HCT116 (cell line): ENCODE measurements at regions not wholly inside any gene's neighbourhood (a gene's known extent, or its start where the extent isn't known, plus 50 kb on each side); places are given as distances from the start of the nearest gene placed in this dataset.

Source experiments
- ATAC-seq: fragments of 200-7000 bp; cut with Tn5 transposase; 2 replicates; pipeline ENCODE4 v1.9.1; 2020; ENCODE audit warnings: mild to moderate bottlenecking, moderate library complexity
- BruUV-seq: library from RNA; stranded (reverse); fragments of 400-500 nt; replicated peaks from 2 replicates; lab custom pipeline; 2021; lab: Mats Ljungman, UMichigan
- CTCF ChIA-PET: fragments of 300-600 bp; sonication (Branson Sonifier 250); formaldehyde crosslinking; loops from one replicate; lab custom pipeline; 2021; ENCODE audit warnings: antibody characterized with exemption; lab: Charles Lee
- POLR2A ChIA-PET: fragments of 300-600, 350-600 bp; sonication (Branson Sonifier 250); formaldehyde crosslinking; loops from one replicate; lab custom pipeline; 2021; ENCODE audit warnings: antibody characterized with exemption; lab: Charles Lee
- RAD21 ChIA-PET, 2 experiments: fragments of 300-600 bp; sonication (Branson Sonifier 250); formaldehyde crosslinking; loops; one replicate each; lab custom pipeline; 2023; ENCODE audit warnings: low total read pairs in 2 of 2; ENCODE audit not compliant: uncharacterized antibody in 2 of 2, unreplicated experiment in 2 of 2, low non-redundant PET in 1 of 2; lab: Charles Lee
- DNase-seq: peaks from one replicate; pipeline ENCODE4 v3.0.0-alpha.2; 2010; ENCODE audit warnings: low read depth, low spot score
- H2AFZ ChIP-seq: fragments of 200-600 bp; shearing (Covaris generic), sonication (generic); 2 replicates; pipeline ENCODE4 v1.6.1; 2017; ENCODE audit warnings: low read depth, mixed run types, mixed read lengths, antibody characterized with exemption, low read length; ENCODE audit not compliant: poor library complexity, severe bottlenecking
- H3K27ac ChIP-seq: 2 replicates; pipeline ENCODE4 v1.5.1; 2012; ENCODE audit warnings: low read depth, low read length
- H3K27me3 ChIP-seq: fragments of 200-600 bp; sonication (generic); 2 replicates; pipeline ENCODE4 v1.6.1; 2016; ENCODE audit warnings: mixed run types, low read length, mixed read lengths; ENCODE audit not compliant: insufficient read depth
- H3K36me3 ChIP-seq, 2 experiments: fragments of 200-500 bp in 1 of 2; fragments of 200-600 bp in 1 of 2; sonication (Bioruptor generic) in 1 of 2; sonication (generic) in 1 of 2; 2 replicates each; pipeline versions ENCODE4 v1.5.1 to v1.6.1; 2014 to 2016; ENCODE audit warnings: low read length in 2 of 2, inconsistent platforms in 1 of 2, mixed read lengths in 1 of 2, mixed run types in 1 of 2; ENCODE audit not compliant: insufficient read depth in 2 of 2, control insufficient read depth in 1 of 2
- H3K4me1 ChIP-seq, 2 experiments: fragments of 200-600 bp in 1 of 2; sonication (generic) in 1 of 2; 2 replicates each; pipeline versions ENCODE4 v1.5.1 to v1.6.1; 2012 to 2017; ENCODE audit warnings: low read length in 2 of 2, inconsistent platforms in 1 of 2, mild to moderate bottlenecking in 1 of 2, mixed read lengths in 1 of 2, mixed run types in 1 of 2, moderate library complexity in 1 of 2; ENCODE audit not compliant: insufficient read depth in 2 of 2, control insufficient read depth in 1 of 2
- H3K4me2 ChIP-seq: fragments of 200-600 bp; sonication (generic); 2 replicates; pipeline ENCODE4 v1.6.1; 2017; ENCODE audit warnings: mixed run types, low read length, mixed read lengths
- H3K4me3 ChIP-seq, 2 experiments: fragments of 200-600 bp in 1 of 2; sonication (generic) in 1 of 2; replicated peaks in 1 of 2; 2 replicates each; pipeline ENCODE4 v1.5.1; 2011 to 2016; ENCODE audit warnings: low read length in 2 of 2, control low read depth in 1 of 2, low read depth in 1 of 2, mild to moderate bottlenecking in 1 of 2, mixed read lengths in 1 of 2, mixed run types in 1 of 2
- H3K79me2 ChIP-seq: fragments of 200-600 bp; sonication (generic); 2 replicates; pipeline ENCODE4 v1.6.1; 2017; ENCODE audit warnings: mild to moderate bottlenecking, mixed run types, low read length, moderate library complexity, mixed read lengths; ENCODE audit not compliant: insufficient read depth
- H3K9ac ChIP-seq: fragments of 200-600 bp; sonication (generic); 2 replicates; pipeline ENCODE4 v1.6.1; 2016; ENCODE audit warnings: low read length, mixed read lengths
- H3K9me2 ChIP-seq: fragments of 200-600 bp; sonication (generic), shearing (Covaris generic); 2 replicates; pipeline ENCODE4 v1.6.1; 2017; ENCODE audit warnings: mixed run types, mild to moderate bottlenecking, moderate library complexity; ENCODE audit not compliant: insufficient read depth
- H3K9me3 ChIP-seq, 2 experiments: fragments of 200-500 bp in 1 of 2; fragments of 200-600 bp in 1 of 2; sonication (Bioruptor generic) in 1 of 2; sonication (generic) in 1 of 2; 2 replicates each; pipeline ENCODE4 v1.6.1; 2014 to 2017; ENCODE audit warnings: low read length in 2 of 2, mixed read lengths in 2 of 2, inconsistent platforms in 1 of 2, low read depth in 1 of 2, mild to moderate bottlenecking in 1 of 2, mixed run types in 1 of 2, moderate library complexity in 1 of 2; ENCODE audit not compliant: control insufficient read depth in 1 of 2, insufficient read depth in 1 of 2
- H4K20me1 ChIP-seq: fragments of 200-600 bp; sonication (generic), shearing (Covaris generic); 2 replicates; pipeline ENCODE4 v1.6.1; 2017; ENCODE audit warnings: mixed run types, mild to moderate bottlenecking, moderate library complexity; ENCODE audit not compliant: insufficient read depth
- ATF3 ChIP-seq: IDR thresholded peaks from 2 replicates; pipeline ENCODE4 v1.6.1; 2012
- CEBPB ChIP-seq: IDR thresholded peaks from 2 replicates; pipeline ENCODE4 v1.6.1; 2012; ENCODE audit warnings: low read depth
- EZH2 ChIP-seq: fragments of 200-600 bp; sonication (generic); IDR thresholded peaks from 2 replicates; pipeline ENCODE4 v1.6.1; 2017; ENCODE audit warnings: antibody characterized with exemption, mixed run types
- FOSL1 ChIP-seq: IDR thresholded peaks from 2 replicates; pipeline ENCODE4 v1.6.1; 2012; ENCODE audit warnings: low read depth
- RAD21 ChIP-seq: IDR thresholded peaks from 2 replicates; pipeline ENCODE4 v1.6.1; 2012; ENCODE audit warnings: low read depth, mild to moderate bottlenecking
- SIN3A ChIP-seq: IDR thresholded peaks from 2 replicates; pipeline ENCODE4 v1.6.1; 2012; ENCODE audit warnings: low read depth
- intact Hi-C: fragments of 100-400 bp; cut with micrococcal nuclease; formaldehyde crosslinking; loops from 2 replicates; pipeline ENCODE4 v1.10.0; 2022
- TF ChIP-seq, protein P1 (sequence below): IDR thresholded peaks from 2 replicates; pipeline ENCODE4 v1.6.1; 2012

DNA sequence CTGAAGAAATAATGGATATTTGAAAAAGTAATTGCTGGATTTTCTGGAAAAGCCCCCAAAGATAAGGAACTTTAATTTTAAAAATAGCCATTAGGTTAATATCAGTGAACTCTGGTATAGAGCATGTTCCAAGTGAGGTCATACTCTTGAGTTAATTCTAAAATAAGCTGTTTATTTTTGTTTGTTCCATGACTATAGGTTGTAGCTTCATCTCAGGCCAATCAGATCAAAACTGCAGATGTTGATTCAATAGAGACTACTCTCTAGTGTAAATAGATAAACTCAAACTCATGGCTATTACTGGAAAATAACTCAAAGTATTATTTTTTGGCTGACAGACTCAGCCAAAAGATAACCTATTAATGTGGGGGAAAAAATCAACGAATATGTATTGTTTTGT is 815.1 kb downstream of the DIAPH3 start:
- intact Hi-C loops, result no loop called here
- POLR2A ChIA-PET, result no interaction called here
- TF ChIP-seq, protein P1, sequence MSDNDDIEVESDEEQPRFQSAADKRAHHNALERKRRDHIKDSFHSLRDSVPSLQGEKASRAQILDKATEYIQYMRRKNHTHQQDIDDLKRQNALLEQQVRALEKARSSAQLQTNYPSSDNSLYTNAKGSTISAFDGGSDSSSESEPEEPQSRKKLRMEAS, result no peak
- TF ChIP-seq EZH2 (no peak), CEBPB (no peak), ATF3 (no peak), FOSL1 (no peak)
- TF ChIP-seq, all 23 proteins: peak for 0
- no peaks in the 10 kb centered on the region for H3K9me3 ChIP-seq
- H3K36me3 ChIP-seq, result no peaks in the 10 kb centered on the region
- ChIA-PET CTCF (no interaction called here), RAD21 (no interaction called here)
- H3K27ac ChIP-seq, result no peak overlapping the region
- no TSS peak for BruUV-seq
- no peak for DNase-seq
- H3K4me3 ChIP-seq, result no peak overlapping the region
- no peaks in the 10 kb centered on the region for H3K79me2 ChIP-seq
- no peak overlapping the region for H3K4me2 ChIP-seq
- H4K20me1 ChIP-seq, result no peaks in the 10 kb centered on the region
- H3K9me2 ChIP-seq, result no peaks in the 10 kb centered on the region
- H2AFZ ChIP-seq, result no peak overlapping the region
- H3K4me1 ChIP-seq, result no peaks in the 10 kb centered on the region
- H3K27me3 ChIP-seq, result no peaks in the 10 kb centered on the region
- ATAC-seq, result no peak
- no peak overlapping the region for H3K9ac ChIP-seq

DNA sequence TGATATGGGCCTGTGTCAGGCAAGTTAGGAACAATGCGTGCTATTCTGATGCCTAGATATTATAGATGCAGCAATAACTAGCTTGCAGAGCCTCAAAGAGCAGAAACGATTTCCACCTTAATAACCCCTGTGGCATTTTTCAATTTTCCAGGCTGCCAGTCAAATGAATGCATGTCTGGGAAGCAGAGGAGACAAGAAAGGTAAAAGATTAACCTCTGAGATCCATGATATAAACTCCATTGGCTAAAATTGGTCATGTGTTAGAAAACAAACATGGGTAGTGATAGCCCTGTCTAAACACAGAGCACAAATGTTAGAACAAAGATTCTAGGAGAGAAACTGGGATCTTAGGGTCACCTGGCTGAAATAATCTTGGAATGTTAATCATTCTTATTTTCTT is 811.1 kb downstream of the DIAPH3 start:
- TF ChIP-seq RAD21 (no peak), SIN3A (no peak)
- Histone ChIP-seq H3K79me2 (no peaks in the 10 kb centered on the region), H3K36me3 (no peaks in the 10 kb centered on the region; a peak in 1 of 4 replicates), H3K9me2 (no peaks in the 10 kb centered on the region), H3K9ac (no peak overlapping the region), H3K27me3 (no peaks in the 10 kb centered on the region), H3K4me3 (no peak overlapping the region), H2AFZ (no peak overlapping the region), H4K20me1 (no peaks in the 10 kb centered on the region), H3K4me1 (no peaks in the 10 kb centered on the region), H3K27ac (no peak overlapping the region), H3K4me2 (no peak overlapping the region), H3K9me3 (no peaks in the 10 kb centered on the region)
- no TSS peak for BruUV-seq
- DNase-seq (no peak), ATAC-seq (no peak)
- intact Hi-C loops, result no loop called here
- ChIA-PET CTCF (no interaction called here), RAD21 (no interaction called here), POLR2A (no interaction called here)
